ENCODE measurements at regions not wholly inside any gene's neighbourhood (a gene's known extent, or its start where the extent isn't known, plus 50 kb on each side); places are given as distances from the start of the nearest gene placed in this dataset.

DNA sequence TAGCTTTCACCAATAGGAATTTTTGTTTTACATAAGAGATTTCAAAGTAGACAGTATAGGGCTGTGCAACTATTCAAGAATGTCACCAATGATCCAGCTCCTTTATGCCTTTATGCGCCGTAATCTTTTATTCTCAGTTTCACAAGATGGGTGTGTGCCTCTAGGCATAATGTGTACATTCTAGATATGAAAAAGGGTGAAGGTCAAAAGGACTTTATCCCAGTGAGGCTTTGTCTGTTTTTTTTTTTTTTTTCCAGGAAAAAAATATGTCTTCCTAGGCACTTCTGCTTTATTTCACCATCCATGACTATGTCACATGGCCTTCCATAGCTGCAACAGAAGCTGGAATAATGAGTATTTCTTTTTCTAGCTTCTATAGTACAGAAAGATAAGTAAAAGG lies 142.3 kb upstream of the IGF1 start:
- H3K4me1 ChIP-seq (ENCODE audit: control insufficient read depth in 1 of 2, low read depth in 2 of 2) = no peaks in the 10 kb centered on the region

DNA sequence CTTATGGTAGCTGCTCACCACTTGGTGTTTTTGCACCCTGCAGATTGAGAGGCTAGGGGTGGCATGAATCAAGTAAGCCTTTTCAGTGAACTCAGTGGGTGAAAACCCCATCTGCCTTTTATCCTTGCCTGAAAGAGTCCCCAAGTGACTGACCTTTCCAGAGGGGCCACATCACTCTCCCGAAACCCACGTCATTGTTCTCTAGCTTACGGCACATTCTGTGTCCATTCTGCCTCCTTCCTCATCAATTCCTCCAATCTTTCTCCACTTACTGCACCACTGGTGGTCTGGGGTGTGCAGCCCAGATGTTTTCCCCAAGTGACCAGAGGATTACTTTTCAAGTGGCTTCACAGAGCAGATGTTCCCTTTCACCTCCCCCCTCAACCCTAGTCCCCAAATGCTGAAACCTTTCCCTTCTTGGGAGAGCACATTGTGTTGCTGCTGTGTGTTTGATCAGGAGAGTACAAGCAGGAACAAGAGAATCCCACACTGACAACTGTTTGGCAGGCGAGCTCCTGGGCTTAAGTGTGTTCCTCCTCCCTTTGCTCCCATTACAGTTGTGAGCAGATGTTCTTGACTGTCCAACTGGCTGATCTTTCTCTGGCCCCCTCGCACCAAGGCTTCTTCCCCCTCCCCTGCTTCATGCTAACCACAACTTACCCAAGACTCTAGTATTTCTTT lies 138.0 kb upstream of the IGF1 start:
- no peak overlapping the region for H3K27ac ChIP-seq
- H3K27me3 ChIP-seq (replicated peaks; ENCODE audit: insufficient read depth) = no peaks in the 10 kb centered on the region
- no peak for ATAC-seq (ENCODE audit: insufficient number of reproducible peaks, low FRiP score, low read depth)
- no peaks in the 10 kb centered on the region for H3K9me3 ChIP-seq
- no peaks in the 10 kb centered on the region for H3K36me3 ChIP-seq
- H3K4me1 ChIP-seq (ENCODE audit: control insufficient read depth in 1 of 2, low read depth in 2 of 2) = no peaks in the 10 kb centered on the region
- no peak for DNase-seq (ENCODE audit: low spot score)
- TF ChIP-seq, protein P1, sequence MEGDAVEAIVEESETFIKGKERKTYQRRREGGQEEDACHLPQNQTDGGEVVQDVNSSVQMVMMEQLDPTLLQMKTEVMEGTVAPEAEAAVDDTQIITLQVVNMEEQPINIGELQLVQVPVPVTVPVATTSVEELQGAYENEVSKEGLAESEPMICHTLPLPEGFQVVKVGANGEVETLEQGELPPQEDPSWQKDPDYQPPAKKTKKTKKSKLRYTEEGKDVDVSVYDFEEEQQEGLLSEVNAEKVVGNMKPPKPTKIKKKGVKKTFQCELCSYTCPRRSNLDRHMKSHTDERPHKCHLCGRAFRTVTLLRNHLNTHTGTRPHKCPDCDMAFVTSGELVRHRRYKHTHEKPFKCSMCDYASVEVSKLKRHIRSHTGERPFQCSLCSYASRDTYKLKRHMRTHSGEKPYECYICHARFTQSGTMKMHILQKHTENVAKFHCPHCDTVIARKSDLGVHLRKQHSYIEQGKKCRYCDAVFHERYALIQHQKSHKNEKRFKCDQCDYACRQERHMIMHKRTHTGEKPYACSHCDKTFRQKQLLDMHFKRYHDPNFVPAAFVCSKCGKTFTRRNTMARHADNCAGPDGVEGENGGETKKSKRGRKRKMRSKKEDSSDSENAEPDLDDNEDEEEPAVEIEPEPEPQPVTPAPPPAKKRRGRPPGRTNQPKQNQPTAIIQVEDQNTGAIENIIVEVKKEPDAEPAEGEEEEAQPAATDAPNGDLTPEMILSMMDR (IDR thresholded peaks at IDR 0.05) = no peak
- no peak overlapping the region for H3K4me3 ChIP-seq

More for the DNA sequence above, 142.3 kb upstream of the IGF1 start:
- H3K4me3 ChIP-seq = no peak overlapping the region
- H3K27ac ChIP-seq = no peak overlapping the region
- TF ChIP-seq, protein P1 (IDR thresholded peaks at IDR 0.05) = no peak
- H3K27me3 ChIP-seq (replicated peaks; ENCODE audit: insufficient read depth) = no peaks in the 10 kb centered on the region
- H3K36me3 ChIP-seq = no peaks in the 10 kb centered on the region
- ATAC-seq (ENCODE audit: insufficient number of reproducible peaks, low FRiP score, low read depth) (no peak), DNase-seq (ENCODE audit: low spot score) (no peak)
- no peaks in the 10 kb centered on the region for H3K9me3 ChIP-seq

DNA sequence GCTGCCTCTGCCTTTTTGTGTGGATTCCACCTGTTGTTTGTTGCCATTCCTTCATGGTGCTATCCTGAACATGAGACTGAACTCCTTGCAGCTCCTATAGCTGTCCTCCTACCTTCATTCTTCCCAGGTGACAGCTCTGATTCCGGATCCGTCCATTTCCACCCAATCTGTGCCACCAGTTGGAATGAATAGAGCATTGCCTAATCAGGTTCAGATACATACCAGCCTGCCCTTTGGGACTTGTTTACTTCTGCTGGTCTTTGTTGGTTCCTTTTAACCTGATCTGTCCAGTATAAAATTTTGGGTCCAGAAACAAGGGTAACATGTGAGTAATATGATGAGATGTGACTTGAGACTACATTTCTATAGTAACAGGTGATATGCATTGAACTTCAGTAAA lies 136.3 kb upstream of the IGF1 start:
- no peak overlapping the region for H3K27ac ChIP-seq
- TF ChIP-seq, protein P1 (IDR thresholded peaks at IDR 0.05) = no peak

DNA sequence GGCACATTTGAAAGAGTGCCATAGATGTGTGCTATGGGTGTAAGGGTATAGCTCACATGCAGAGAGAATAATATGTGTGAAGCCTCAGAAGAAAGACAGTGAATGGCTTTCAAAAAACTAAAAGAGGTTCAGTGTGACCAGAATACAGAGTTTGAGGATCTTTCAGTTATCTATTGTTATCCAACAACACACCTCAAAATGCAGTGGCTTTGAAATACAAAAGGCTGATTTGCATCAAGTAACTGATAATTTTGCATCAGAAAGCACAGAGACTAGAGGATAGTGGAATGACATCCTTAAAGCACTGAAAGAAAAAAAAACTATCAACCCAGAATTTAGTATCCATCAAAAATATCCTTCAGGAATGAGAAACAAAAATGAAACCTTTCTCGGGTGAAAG lies 131.6 kb upstream of the IGF1 start:
- Histone ChIP-seq H3K36me3 (no peaks in the 10 kb centered on the region), H3K27me3 (replicated peaks; ENCODE audit: insufficient read depth) (no peaks in the 10 kb centered on the region)
- ATAC-seq (ENCODE audit: insufficient number of reproducible peaks, low FRiP score, low read depth) = no peak

More for the DNA sequence above, 136.3 kb upstream of the IGF1 start:
- H3K27me3 ChIP-seq (replicated peaks; ENCODE audit: insufficient read depth) = no peaks in the 10 kb centered on the region
- H3K9me3 ChIP-seq = no peaks in the 10 kb centered on the region
- DNase-seq (ENCODE audit: low spot score) (no peak), ATAC-seq (ENCODE audit: insufficient number of reproducible peaks, low FRiP score, low read depth) (no peak)
- H3K4me3 ChIP-seq = no peak overlapping the region
- H3K4me1 ChIP-seq (ENCODE audit: control insufficient read depth in 1 of 2, low read depth in 2 of 2) = no peaks in the 10 kb centered on the region
- no peaks in the 10 kb centered on the region for H3K36me3 ChIP-seq

DNA sequence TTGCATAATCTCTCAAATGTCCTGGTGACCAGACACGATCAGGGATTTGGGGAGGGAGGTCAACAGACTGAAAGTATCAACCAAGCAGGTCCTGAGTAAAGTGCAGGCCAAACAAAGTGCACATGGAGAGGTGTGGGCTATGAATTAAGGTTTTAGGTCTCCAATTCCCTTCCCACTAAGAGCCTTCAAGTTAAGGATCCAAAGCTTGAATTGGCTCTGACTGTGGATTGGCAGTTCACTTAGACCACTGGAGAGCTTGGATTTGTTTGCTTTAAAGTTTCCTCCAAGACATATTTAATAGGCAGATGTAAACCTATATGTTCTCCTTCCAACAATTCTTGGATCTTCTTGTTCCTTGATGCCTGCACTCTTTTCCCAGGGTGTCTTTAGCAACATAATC lies 129.6 kb upstream of the IGF1 start:
- H3K9me3 ChIP-seq = no peaks in the 10 kb centered on the region

More for the DNA sequence above, 131.6 kb upstream of the IGF1 start:
- H3K4me3 ChIP-seq = no peak overlapping the region
- no peaks in the 10 kb centered on the region for H3K4me1 ChIP-seq (ENCODE audit: control insufficient read depth in 1 of 2, low read depth in 2 of 2)
- H3K27ac ChIP-seq = no peak overlapping the region
- H3K9me3 ChIP-seq = no peaks in the 10 kb centered on the region
- no peak for DNase-seq (ENCODE audit: low spot score)
- TF ChIP-seq, protein P1 (IDR thresholded peaks at IDR 0.05) = no peak

More for the DNA sequence above, 129.6 kb upstream of the IGF1 start:
- ATAC-seq (ENCODE audit: insufficient number of reproducible peaks, low FRiP score, low read depth) (no peak), DNase-seq (ENCODE audit: low spot score) (no peak)
- Histone ChIP-seq H3K36me3 (no peaks in the 10 kb centered on the region), H3K4me3 (no peak overlapping the region), H3K27ac (no peak overlapping the region), H3K27me3 (replicated peaks; ENCODE audit: insufficient read depth) (no peaks in the 10 kb centered on the region), H3K4me1 (ENCODE audit: control insufficient read depth in 1 of 2, low read depth in 2 of 2) (no peaks in the 10 kb centered on the region)
- TF ChIP-seq, protein P1 (IDR thresholded peaks at IDR 0.05) = no peak

All from thoracic aorta (tissue), 2 donors.